ENCODE measurements at regions not wholly inside any gene's neighbourhood (a gene's known extent, or its start where the extent isn't known, plus 50 kb on each side); places are given as distances from the start of the nearest gene placed in this dataset.

DNA sequence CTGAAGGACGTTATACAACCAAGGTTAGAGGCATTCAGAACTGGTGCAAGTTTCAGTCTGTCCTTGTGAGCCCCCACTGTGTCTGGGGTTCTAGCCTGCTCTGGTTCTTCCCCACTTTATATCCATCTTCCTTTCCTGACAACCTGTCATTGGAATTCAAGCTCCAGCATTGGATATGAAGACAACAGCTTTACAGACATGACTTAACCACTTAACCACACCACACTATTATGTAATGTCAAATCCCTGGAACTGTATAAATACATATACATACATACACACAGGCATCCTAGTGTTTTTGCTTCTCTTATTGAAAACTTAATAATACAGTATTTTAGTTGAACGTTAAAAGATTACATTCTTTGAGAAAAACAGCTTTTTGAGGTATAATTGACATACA is 217.9 kb upstream of the SGK1 start:
- DNase-seq (ENCODE audit: low spot score) = no peak
- TF ChIP-seq, protein P1, sequence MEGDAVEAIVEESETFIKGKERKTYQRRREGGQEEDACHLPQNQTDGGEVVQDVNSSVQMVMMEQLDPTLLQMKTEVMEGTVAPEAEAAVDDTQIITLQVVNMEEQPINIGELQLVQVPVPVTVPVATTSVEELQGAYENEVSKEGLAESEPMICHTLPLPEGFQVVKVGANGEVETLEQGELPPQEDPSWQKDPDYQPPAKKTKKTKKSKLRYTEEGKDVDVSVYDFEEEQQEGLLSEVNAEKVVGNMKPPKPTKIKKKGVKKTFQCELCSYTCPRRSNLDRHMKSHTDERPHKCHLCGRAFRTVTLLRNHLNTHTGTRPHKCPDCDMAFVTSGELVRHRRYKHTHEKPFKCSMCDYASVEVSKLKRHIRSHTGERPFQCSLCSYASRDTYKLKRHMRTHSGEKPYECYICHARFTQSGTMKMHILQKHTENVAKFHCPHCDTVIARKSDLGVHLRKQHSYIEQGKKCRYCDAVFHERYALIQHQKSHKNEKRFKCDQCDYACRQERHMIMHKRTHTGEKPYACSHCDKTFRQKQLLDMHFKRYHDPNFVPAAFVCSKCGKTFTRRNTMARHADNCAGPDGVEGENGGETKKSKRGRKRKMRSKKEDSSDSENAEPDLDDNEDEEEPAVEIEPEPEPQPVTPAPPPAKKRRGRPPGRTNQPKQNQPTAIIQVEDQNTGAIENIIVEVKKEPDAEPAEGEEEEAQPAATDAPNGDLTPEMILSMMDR (IDR thresholded peaks at IDR 0.05; ENCODE audit: extremely low read depth, missing control alignments) = no peak

- TF ChIP-seq, protein P1 (IDR thresholded peaks at IDR 0.05; ENCODE audit: extremely low read depth, missing control alignments) = no peak
- no peak for DNase-seq (ENCODE audit: low spot score)
These were observed 216.8 kb upstream of the SGK1 start for GRCh38 chr6:134534708-134535149.

- no peak for DNase-seq (ENCODE audit: low spot score)
- TF ChIP-seq, protein P1 (IDR thresholded peaks at IDR 0.05; ENCODE audit: extremely low read depth, missing control alignments) = no peak
These were observed 216.1 kb upstream of the SGK1 start for GRCh38 chr6:134533991-134534390.

DNA sequence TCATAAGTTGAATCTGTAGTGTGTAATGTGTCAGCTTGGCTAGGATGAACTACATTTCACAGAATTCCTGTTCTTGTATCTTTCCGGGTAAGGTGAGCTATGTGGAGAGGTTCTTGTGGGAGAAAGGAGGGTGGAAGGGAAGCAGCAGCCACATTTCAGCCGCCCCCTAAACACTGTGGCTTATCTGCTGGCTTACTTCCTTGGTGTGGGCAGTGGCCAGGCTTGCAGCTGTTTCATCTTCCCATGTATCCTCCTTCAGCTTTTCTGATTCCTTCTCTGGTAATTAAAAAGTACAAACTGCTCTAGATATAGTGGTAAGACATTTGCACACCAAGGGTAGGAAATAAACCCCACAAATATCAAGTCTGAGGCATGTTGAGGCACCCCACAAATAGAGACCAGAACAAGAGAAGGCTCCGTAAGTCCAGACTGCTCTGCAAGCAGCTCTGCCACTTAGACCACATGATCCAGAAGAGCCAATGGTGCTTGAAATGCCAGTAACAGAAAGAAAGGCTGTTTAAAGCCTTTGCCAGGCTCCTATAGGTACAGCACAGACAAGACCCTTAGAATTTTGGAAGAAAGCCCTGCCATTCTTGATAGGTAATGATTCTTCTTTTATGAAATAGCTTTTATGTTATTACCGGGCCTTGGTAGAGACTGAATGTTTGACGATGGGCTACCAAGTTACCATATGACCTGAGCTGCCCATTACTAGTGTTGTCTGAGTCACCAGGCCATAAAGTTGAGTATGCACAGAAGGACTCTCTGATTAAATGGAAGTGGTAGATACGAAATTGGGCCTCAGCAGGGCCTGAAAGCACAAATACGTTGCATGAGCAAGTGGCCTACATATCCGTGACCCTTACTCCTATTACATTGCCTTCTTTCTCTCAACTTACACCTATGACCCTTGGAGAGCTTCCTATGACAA is 215.0 kb upstream of the SGK1 start:
- no peak for DNase-seq (ENCODE audit: low spot score)
- TF ChIP-seq, protein P1 (IDR thresholded peaks at IDR 0.05; ENCODE audit: extremely low read depth, missing control alignments) = no peak

- no peak for DNase-seq (ENCODE audit: low spot score)
- TF ChIP-seq, protein P1 (IDR thresholded peaks at IDR 0.05; ENCODE audit: extremely low read depth, missing control alignments) = no peak
These were observed 213.7 kb upstream of the SGK1 start for GRCh38 chr6:134531611-134532010.

DNA sequence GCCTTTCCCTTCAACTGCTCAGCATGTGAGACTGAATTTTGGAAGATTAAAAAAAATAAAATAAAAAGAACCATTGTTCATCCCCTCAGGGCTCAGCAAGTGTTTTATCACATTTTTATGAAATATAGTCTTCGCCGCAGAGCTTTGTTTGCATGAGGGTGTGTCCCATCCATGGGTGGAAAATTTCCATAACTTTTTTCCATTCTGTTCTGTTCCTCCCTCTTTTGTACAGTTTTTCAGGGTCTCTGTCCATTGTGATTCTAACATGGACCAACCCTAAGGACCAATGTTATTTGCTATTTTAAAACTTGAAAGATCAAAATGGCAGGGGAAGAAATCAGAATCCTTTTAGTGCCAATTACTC is 213.3 kb upstream of the SGK1 start:
- no peak for DNase-seq (ENCODE audit: low spot score)
- TF ChIP-seq, protein P1 (IDR thresholded peaks at IDR 0.05; ENCODE audit: extremely low read depth, missing control alignments) = no peak

GRCh38 chr6:134529921-134530320 is 212.0 kb upstream of the SGK1 start:
- TF ChIP-seq, protein P1 (IDR thresholded peaks at IDR 0.05; ENCODE audit: extremely low read depth, missing control alignments) = no peak

More at GRCh38 chr6:134529921-134530320, 212.0 kb upstream of the SGK1 start:
- DNase-seq (ENCODE audit: low spot score) = no peak
